ENCODE measurements at regions not wholly inside any gene's neighbourhood (a gene's known extent, or its start where the extent isn't known, plus 50 kb on each side); places are given as distances from the start of the nearest gene placed in this dataset.

GRCh38 chr21:32140604-32141317 is 138.1 kb downstream of the MIS18A start:
- no peak for TF ChIP-seq CTCF (conservative IDR thresholded peaks at IDR 0.05)
- Histone ChIP-seq H2BK5ac (ENCODE audit: insufficient read length, low read length) (no peak overlapping the region), H2BK120ac (ENCODE audit: low read depth, low read length, poor library complexity, severe bottlenecking) (no peak overlapping the region), H3K9ac (ENCODE audit: extremely low read depth, insufficient read length, low read length) (no peak overlapping the region), H2AFZ (ENCODE audit: low read length) (no peak overlapping the region), H4K5ac (ENCODE audit: insufficient read length, low read depth, low read length) (no peak overlapping the region), H3K27me3 (ENCODE audit: insufficient read depth, low read length) (no peaks in the 10 kb centered on the region), H4K8ac (replicated peaks; ENCODE audit: insufficient read length, low read depth, low read length) (no peak overlapping the region), H3K79me1 (ENCODE audit: insufficient read depth, low read depth, low read length, poor library complexity, severe bottlenecking) (no peaks in the 10 kb centered on the region), H3K79me2 (ENCODE audit: insufficient read depth, low read length) (no peaks in the 10 kb centered on the region), H3K23me2 (ENCODE audit: insufficient read length, low read depth, low read length, poor library complexity, severe bottlenecking) (no peaks in the 10 kb centered on the region), H2BK15ac (ENCODE audit: low read depth, low read length) (no peak overlapping the region), H3K4me2 (ENCODE audit: insufficient read depth, insufficient read length, low read length) (no peak overlapping the region), H3K9me3 (ENCODE audit: control insufficient read depth, low read depth, low read length) (no peaks in the 10 kb centered on the region), H3K27ac (ENCODE audit: insufficient read length, low read depth, low read length) (no peak overlapping the region), H3K4me1 (ENCODE audit: insufficient read depth, low read length) (no peaks in the 10 kb centered on the region), H3K23ac (ENCODE audit: insufficient read length, low read depth, low read length) (no peak overlapping the region), H3K56ac (ENCODE audit: insufficient read length, low read depth, low read length) (no peak overlapping the region), H2BK12ac (ENCODE audit: insufficient read length, low read depth, low read length) (no peak overlapping the region), H3K18ac (ENCODE audit: insufficient read length, low read depth, low read length) (no peak overlapping the region), H3K4ac (ENCODE audit: low read depth, low read length) (no peak overlapping the region), H3T11ph (ENCODE audit: low read length) (no peak overlapping the region), H2AK5ac (ENCODE audit: insufficient read length, low read length) (no peak overlapping the region), H2BK20ac (ENCODE audit: low read depth, low read length, poor library complexity, severe bottlenecking) (no peak overlapping the region), H4K20me1 (ENCODE audit: control insufficient read depth, insufficient read depth, insufficient read length) (no peaks in the 10 kb centered on the region), H3K14ac (ENCODE audit: insufficient read depth, low read length) (no peak overlapping the region), H4K91ac (ENCODE audit: insufficient read length, low read depth, low read length) (no peak overlapping the region)
- H3K36me3 Mint-ChIP-seq (ENCODE audit: insufficient read depth in 1 of 3, low read depth in 3 of 3), result peaks cover 0 to 4% (median 0%) of the 10 kb centered on the region in 3 experiments; a peak in 2 of 7 replicates
- peaks cover 0 to 9% of the 10 kb centered on the region in 2 experiments; a peak in 2 of 5 replicates for H3K9me3 Mint-ChIP-seq
- H3K4me1 Mint-ChIP-seq, result peaks cover 12% of the 10 kb centered on the region in 2 experiments
- no CpG with 5 or more reads among the region's 9 CpGs for WGBS (ENCODE audit: extremely low coverage, insufficient read length, low lambda C conversion rate)
- no peak overlapping the region for H3K4me3 Mint-ChIP-seq
- DNase-seq, result no peak
- H3K27ac Mint-ChIP-seq, result no peak overlapping the region
- H3K27me3 Mint-ChIP-seq (ENCODE audit: low read depth), result no peaks in the 10 kb centered on the region; the same call in none of the 2 replicates
